ENCODE measurements at regions not wholly inside any gene's neighbourhood (a gene's known extent, or its start where the extent isn't known, plus 50 kb on each side); places are given as distances from the start of the nearest gene placed in this dataset.
"Not testable (repeated sequence)": the region's sequence is repeated elsewhere in the genome, so short reads cannot be mapped to it uniquely, and the experiment has no call there.

DNA sequence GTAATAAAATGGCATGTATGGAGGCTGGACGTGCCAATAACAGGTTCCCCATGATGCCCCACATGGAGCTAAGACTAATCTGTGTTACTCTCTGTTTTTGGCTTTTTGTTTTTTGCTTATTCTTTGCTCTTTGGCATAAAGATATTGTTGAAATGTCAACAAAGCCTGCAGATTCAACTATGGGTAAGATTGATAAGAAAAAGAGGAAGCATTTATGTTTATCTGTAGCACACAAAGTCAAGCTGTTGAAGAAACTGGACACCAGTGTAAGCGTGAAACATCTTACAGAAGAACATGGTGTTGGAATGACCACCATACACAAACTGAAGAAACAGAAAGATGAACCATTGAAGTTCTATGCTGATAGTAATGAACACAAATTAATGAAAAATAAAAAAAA, 402.7 kb downstream of the LTN1 start:
- no peak for DNase-seq (ENCODE audit: low read depth)

DNA sequence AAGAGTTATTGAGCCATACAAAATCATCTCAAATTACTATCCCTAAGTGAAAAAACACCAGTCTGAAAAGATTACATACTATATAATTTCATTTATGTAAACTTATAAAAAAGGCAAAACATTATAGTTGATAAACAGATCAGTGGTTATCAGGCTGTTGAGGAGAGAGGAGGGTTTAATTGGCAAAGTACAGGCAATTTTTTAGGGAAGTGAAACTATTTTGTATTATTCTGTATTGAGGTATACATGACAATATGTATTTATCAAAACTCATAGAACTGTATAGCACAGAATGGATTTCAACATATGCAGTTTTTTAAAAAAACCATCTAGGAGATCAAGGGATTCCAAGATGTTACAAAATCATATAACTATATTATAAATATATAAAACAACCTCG, 403.7 kb downstream of the LTN1 start:
- no peak for DNase-seq (ENCODE audit: low read depth)

- DNase-seq (ENCODE audit: low read depth) = no peak
Measured at GRCh38 chr21:28587748-28588147, 404.9 kb downstream of the LTN1 start.

GRCh38 chr21:28581976-28582375, 410.7 kb downstream of the LTN1 start:
- no peak for DNase-seq (ENCODE audit: low read depth)

GRCh38 chr21:28581311-28581731, 411.4 kb downstream of the LTN1 start:
- not testable (repeated sequence) for DNase-seq (ENCODE audit: low read depth)

DNA sequence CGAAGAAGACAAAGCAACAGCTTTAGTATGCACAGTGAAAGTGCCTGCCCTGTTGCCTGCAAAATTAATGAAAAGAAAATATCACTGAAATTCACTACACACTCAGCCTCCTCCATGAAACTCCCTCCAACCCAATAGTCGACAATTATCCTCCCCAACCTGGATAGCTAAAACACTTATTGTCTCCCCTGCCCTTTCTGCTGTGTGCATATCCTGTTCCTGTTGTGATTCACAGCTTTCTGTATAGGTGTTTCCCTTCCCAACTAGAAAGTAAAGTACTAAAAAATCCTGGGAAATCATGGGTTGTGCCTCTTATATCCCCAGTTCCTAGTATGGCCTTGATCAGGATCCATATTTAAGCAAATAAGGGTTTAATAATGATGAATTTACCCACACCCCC, 412.1 kb downstream of the LTN1 start:
- DNase-seq (ENCODE audit: low read depth) = no peak

DNA sequence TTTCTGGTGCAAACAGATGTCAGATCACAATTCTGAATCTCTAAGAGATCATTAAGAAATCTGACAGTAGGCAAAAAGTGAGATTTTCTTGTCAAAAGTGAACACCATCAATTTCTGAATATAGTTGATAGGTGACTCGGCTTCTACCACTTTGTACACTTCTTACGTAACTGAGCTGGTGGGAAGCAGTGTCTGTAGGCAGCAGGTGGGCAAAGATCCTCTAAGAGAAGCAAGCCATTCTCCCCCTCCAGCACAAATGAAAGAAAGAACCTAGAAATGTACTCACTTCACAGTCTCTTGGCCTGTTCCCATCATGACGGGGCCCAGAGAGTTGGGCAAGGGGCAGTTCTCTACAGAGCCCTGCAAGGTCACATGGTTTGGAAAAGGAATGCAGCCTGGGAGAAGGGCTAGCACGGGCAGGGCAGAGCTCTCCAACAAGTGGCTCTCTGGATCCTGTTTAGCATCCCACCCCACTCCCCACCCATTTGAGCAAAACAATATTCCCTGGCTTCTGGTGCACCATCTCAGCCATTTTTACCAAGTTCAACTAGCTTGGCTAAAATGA, 412.6 kb downstream of the LTN1 start:
- no peak for DNase-seq (ENCODE audit: low read depth)

DNA sequence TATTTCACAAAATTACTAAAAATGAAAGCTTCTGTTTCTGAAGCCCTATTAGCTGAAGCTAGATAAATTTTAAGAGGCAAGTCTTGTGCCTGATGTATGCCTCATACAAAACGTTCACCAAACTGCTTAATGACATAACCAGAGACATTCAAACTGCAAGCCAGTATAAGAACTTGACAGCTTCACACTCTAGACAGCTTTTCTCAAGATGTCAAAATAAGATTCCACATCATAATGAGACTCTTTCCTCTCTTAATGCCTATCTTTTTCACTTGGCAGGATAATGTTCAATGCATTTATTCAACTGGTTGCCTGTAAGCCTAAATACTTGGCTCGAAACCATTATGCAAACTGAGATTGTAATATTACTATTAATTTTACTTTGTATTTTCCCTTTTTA, 424.0 kb downstream of the LTN1 start:
- no peak for DNase-seq (ENCODE audit: low read depth)

GRCh38 chr21:28563933-28564332, 428.7 kb downstream of the LTN1 start:
- not testable (repeated sequence) for DNase-seq (ENCODE audit: low read depth)

DNA sequence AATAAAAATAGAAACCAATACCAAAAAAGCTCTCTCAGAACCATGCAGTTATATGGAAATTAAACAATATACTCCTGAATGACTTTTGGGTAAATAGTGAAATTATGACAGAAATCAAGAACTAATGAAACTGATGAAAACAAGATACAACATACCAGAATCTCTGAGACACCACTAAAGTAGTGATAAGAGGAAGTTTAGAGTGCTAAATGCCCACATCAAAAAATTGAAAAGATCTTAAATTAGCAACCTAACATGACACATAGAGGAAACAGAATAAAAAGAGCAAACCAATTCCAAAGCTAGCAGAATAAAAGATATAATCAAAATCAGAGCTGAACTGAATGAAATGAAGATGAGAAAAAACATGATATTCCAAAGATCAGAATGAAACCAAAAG, 430.9 kb downstream of the LTN1 start:
- no peak for DNase-seq (ENCODE audit: low read depth)

DNA sequence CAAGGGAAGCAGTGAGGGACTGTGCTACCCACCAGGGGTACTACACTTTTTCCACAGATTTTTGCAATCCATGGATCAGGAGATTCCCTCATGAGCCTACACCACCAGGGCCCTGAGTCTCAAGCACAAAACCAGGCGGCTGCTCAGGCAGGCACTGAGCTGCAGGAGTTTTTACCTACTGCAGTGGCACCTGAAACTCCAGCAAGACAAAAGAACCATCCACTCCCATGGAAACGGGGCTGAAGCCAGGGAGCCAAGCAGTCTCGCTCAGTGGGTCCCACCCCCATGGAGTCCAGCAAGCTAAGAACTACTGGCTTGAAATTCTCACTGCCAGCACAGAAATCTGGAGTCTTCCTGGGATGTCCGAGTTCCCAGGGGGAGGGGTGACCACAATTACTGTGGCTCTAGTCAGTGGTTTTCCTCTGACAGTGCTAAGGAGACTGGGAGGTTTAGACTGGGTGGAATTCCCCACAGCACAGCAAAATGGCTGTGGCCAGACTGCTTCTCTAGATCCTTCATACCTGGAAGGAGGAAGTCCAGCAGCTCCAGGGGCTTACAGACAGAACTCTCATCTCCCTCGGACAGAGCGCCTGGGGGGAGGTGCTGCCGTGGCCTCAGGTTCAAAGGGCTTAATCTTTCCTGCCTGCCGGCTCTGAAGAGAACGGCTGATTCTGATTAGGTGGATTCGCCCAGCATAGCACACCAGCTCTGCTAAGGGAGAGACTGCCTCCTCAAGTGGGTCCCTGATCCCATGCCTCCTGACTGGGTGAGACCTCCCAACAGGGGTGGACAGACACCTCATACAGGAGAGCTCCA, 437.8 kb downstream of the LTN1 start:
- no peak for DNase-seq (ENCODE audit: low read depth)

DNA sequence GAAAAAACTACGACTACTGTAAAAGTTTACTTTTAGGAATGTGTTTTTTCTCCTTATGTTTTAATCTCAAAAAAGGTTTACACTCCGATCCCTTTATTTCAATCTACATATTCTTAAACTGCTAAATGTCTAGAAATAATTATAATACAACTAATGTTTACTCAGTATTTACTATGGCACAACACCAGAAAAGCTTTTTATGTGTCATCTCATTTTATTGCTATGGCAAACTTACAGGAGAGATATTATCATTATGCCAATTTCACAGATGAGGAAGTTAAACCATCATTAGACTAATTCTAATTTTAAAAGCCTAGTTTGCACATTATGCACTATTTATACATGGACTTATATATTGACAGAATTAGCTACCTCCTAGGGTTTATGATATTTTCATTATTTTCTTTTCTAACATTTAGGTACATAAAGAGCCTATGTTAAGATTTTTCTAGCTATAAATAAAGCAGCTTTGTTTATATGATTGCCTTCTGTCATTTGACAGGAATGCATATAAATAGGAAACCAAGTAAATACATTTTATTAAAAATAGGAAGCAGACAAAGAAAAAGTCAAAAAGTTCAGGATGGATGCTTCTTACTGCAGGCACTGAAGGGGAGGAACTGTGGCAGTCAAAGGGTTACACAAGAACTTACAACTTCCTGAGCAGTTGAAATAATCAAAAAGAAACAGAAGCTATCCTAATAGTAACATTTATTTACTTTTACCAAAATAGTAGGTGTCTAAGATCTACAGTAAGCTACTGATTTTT, 442.4 kb downstream of the LTN1 start:
- DNase-seq (ENCODE audit: low read depth) = no peak

DNA sequence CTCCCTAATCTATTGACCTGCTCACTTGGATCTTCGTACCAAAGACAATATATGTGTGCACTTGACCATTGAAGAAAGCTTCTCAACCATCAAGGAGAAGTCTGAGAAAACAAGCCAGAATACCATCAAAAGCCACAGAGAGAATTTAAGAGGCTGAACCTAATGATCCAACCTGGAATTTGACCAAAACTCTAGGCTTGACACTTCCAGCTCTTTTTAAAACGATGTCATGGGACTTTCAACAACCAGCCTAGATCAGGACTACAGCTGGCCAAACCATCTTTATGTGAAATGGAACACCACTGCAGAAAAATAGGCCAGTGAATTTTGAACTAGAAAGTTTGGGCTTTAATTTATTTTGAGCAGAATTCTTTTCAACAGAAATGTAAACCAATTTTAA, 444.4 kb downstream of the LTN1 start:
- DNase-seq (ENCODE audit: low read depth) = no peak

DNA sequence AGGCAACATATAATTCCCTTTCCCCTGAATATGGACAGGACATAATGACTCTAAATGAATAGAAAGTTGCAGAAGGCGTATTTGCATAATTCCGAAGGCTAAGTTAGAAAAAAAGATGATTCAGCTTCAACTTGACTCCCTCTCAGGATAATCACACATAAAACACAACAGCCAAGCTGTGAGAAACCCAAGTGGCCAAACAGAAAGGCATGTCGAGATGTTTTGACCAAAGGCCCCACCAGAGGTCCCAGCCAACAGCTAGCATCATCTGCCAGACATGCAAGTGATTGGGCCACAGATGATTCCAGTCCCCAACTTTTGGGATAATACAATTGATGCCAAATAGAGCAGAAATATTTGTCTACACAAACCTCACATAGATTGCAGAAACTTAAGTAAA, 444.9 kb downstream of the LTN1 start:
- no peak for DNase-seq (ENCODE audit: low read depth)

DNA sequence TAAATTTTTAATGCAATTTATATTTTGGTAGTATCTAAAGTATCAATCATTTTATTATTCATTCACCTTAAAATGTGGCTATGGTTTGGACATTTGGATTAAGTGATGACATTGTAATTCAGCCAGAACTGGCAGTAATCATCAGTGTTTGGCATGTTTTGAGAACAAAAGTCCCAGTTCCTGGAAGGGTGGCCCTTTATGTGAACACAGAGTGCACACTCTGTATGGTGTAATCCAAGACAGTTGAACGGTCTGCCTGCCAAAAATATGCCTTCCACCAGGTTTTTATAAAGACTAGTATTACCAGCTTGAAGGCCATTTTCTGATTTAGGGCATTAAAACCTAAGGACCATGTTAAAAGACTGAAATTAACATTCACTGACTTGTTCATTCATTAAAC, 448.7 kb downstream of the LTN1 start:
- no peak for DNase-seq (ENCODE audit: low read depth)

- no peak for DNase-seq (ENCODE audit: low read depth)
Measured at GRCh38 chr21:28541371-28542112, 451.1 kb downstream of the LTN1 start.

GRCh38 chr21:28540514-28540913, 452.2 kb downstream of the LTN1 start:
- DNase-seq (ENCODE audit: low read depth) = no peak

DNA sequence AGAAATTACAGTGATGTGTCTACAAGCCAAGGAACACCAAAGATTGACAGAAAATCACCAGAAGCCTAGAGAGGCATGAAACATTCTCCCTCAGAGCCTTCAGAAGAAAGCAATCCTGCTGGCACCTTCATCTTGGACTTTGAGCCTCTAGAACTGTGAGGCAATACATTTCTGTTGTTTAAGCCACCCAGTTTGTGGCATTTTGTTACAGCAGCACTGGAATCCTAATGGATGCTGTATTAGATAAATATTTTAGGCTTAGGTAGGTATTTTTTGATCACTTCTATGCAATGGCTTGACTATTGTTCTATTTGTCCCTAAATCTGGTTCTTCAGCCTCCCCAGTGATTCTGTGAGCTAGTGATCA, 453.1 kb downstream of the LTN1 start:
- DNase-seq (ENCODE audit: low read depth) = no peak

DNA sequence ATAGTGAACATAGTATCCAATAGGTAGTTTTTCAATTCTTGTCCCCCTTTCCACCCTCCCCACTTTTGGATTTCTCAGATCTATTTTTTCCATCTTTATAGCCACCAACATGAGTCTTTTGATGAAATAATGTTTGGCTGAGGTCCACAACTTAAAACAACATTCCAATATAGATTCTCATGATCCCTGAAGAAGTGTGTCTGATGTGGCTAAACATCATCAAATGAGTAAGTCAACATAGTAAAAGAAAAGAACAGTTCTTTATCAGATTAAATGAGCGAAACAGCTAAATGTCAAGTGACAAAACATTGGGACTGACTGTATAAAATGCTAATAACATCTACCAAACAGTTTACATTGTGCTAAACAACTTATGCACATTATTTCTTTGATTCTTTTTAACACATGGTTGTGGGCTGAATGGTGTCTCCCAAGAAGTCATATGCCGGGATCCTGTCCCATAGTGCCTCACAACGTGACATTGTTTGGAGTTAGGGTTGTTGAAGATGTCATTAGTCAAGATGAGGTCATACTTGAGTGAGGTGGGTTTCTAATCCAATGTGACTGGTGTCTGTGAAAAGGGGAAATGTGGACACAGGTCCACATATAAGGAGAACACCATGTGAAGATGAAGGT, 453.6 kb downstream of the LTN1 start:
- no peak for DNase-seq (ENCODE audit: low read depth)

GRCh38 chr21:28537371-28538079, 455.2 kb downstream of the LTN1 start:
- no peak for DNase-seq (ENCODE audit: low read depth)

GRCh38 chr21:28532446-28532845, 460.2 kb downstream of the LTN1 start:
- DNase-seq (ENCODE audit: low read depth) = no peak

All from activated T-helper 9 cell treated with anti-CD3 and anti-CD28 coated beads, Interleukin-2, amount 50 U/mL, for 16 hours (primary cell).